HL-60 (cell line): ENCODE measurements at regions not wholly inside any gene's neighbourhood (a gene's known extent, or its start where the extent isn't known, plus 50 kb on each side); places are given as distances from the start of the nearest gene placed in this dataset.

Experiments used
- DNase-seq, 2 experiments: peaks; one replicate each; pipeline ENCODE4 v3.0.0-alpha.2; 2010 to 2020; ENCODE audit warnings: low read depth in 1 of 2, low spot score in 1 of 2
- H3K27ac ChIP-seq: fragments of 250-450 bp; sonication (Bioruptor Pico); replicated peaks from 2 replicates; pipeline ENCODE4 v1.5.1; 2020; ENCODE audit warnings: mild to moderate bottlenecking, moderate library complexity
- H3K27me3 ChIP-seq: fragments of 250-450 bp; sonication (Bioruptor Pico); 2 replicates; pipeline ENCODE4 v1.5.1; 2021; ENCODE audit warnings: mild to moderate bottlenecking, moderate library complexity; ENCODE audit not compliant: insufficient read depth, poor library complexity, severe bottlenecking
- H3K4me3 ChIP-seq: replicated peaks from 2 replicates; pipeline ENCODE4 v1.5.1; 2011; ENCODE audit warnings: mild to moderate bottlenecking, control low read depth, low read length; ENCODE audit not compliant: insufficient read depth
- GABPA ChIP-seq: IDR thresholded peaks from 2 replicates; pipeline ENCODE4 v1.6.1; 2012; ENCODE audit warnings: low read depth
- POLR2AphosphoS5 ChIP-seq: IDR thresholded peaks from 2 replicates; pipeline ENCODE4 v1.6.1; 2012; ENCODE audit warnings: low read depth
- SPI1 ChIP-seq: IDR thresholded peaks from 2 replicates; pipeline ENCODE4 v1.6.1; 2012; ENCODE audit warnings: low read depth, mild to moderate bottlenecking, borderline replicate concordance
- TF ChIP-seq, protein P1 (sequence below): IDR thresholded peaks from 2 replicates; pipeline ENCODE4 v1.6.1; 2012; ENCODE audit warnings: low read depth; ENCODE audit not compliant: insufficient replicate concordance
- TF ChIP-seq, protein P2 (sequence below): IDR thresholded peaks from one replicate; pipeline ENCODE4 v1.5.1; 2011; ENCODE audit warnings: low read length, control low read depth, inconsistent platforms; ENCODE audit not compliant: insufficient read depth

DNA sequence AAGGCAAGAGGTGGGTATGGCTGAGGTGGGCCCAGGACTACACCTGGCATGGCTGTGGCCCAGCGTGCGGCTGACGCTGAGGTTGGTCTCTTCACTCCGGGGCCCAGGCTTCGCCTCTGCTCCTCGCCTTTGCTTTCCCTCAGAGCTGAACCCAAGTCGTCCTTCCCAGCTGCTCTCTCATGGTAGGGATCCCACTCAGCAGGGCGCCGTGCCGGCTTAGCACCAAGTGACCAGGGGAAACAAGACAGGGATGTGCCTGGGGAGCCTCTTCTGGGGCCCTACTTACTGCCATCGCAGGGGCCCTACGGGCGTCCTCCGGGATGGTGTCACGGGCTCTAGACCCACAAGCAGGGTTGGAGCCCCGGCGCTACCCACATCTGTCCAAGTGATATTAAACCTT, 138.1 kb upstream of the ALKAL2 start:
- DNase-seq = no peak
- Histone ChIP-seq H3K4me3 (no peak overlapping the region), H3K27ac (no peak overlapping the region), H3K27me3 (peaks cover 8% of the 10 kb centered on the region)
- no peak for TF ChIP-seq SPI1
- TF ChIP-seq, protein P1, sequence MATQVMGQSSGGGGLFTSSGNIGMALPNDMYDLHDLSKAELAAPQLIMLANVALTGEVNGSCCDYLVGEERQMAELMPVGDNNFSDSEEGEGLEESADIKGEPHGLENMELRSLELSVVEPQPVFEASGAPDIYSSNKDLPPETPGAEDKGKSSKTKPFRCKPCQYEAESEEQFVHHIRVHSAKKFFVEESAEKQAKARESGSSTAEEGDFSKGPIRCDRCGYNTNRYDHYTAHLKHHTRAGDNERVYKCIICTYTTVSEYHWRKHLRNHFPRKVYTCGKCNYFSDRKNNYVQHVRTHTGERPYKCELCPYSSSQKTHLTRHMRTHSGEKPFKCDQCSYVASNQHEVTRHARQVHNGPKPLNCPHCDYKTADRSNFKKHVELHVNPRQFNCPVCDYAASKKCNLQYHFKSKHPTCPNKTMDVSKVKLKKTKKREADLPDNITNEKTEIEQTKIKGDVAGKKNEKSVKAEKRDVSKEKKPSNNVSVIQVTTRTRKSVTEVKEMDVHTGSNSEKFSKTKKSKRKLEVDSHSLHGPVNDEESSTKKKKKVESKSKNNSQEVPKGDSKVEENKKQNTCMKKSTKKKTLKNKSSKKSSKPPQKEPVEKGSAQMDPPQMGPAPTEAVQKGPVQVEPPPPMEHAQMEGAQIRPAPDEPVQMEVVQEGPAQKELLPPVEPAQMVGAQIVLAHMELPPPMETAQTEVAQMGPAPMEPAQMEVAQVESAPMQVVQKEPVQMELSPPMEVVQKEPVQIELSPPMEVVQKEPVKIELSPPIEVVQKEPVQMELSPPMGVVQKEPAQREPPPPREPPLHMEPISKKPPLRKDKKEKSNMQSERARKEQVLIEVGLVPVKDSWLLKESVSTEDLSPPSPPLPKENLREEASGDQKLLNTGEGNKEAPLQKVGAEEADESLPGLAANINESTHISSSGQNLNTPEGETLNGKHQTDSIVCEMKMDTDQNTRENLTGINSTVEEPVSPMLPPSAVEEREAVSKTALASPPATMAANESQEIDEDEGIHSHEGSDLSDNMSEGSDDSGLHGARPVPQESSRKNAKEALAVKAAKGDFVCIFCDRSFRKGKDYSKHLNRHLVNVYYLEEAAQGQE = no peak
- TF ChIP-seq, protein P2, sequence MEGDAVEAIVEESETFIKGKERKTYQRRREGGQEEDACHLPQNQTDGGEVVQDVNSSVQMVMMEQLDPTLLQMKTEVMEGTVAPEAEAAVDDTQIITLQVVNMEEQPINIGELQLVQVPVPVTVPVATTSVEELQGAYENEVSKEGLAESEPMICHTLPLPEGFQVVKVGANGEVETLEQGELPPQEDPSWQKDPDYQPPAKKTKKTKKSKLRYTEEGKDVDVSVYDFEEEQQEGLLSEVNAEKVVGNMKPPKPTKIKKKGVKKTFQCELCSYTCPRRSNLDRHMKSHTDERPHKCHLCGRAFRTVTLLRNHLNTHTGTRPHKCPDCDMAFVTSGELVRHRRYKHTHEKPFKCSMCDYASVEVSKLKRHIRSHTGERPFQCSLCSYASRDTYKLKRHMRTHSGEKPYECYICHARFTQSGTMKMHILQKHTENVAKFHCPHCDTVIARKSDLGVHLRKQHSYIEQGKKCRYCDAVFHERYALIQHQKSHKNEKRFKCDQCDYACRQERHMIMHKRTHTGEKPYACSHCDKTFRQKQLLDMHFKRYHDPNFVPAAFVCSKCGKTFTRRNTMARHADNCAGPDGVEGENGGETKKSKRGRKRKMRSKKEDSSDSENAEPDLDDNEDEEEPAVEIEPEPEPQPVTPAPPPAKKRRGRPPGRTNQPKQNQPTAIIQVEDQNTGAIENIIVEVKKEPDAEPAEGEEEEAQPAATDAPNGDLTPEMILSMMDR = no peak
- TF ChIP-seq POLR2AphosphoS5 = no peak
- no peak for TF ChIP-seq GABPA

DNA sequence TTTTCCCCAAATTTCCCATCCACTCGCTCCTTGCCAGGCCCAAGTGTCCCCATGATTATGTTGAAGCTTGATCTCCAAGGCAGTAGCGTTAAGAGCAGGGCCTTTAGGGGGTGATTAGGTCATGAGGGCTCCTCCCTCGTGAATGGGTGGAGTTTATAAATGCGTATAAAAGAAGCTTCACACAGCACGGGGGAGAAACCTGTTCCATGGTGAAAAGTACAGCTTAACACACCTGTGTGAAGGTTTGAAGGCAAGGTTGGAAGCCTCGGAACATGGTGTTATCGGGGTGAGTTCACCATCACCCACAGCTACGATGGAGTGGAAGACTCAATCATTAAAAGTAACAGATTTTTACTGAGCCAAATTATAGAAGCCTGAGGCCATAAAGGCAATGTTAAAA, 137.4 kb upstream of the ALKAL2 start:
- no peak for DNase-seq
- no peak for TF ChIP-seq POLR2AphosphoS5
- TF ChIP-seq, protein P2 = no peak
- TF ChIP-seq, protein P1 = no peak
- no peak for TF ChIP-seq SPI1
- TF ChIP-seq GABPA = no peak
- Histone ChIP-seq H3K4me3 (no peak overlapping the region), H3K27me3 (peaks cover 6% of the 10 kb centered on the region), H3K27ac (no peak overlapping the region)

DNA sequence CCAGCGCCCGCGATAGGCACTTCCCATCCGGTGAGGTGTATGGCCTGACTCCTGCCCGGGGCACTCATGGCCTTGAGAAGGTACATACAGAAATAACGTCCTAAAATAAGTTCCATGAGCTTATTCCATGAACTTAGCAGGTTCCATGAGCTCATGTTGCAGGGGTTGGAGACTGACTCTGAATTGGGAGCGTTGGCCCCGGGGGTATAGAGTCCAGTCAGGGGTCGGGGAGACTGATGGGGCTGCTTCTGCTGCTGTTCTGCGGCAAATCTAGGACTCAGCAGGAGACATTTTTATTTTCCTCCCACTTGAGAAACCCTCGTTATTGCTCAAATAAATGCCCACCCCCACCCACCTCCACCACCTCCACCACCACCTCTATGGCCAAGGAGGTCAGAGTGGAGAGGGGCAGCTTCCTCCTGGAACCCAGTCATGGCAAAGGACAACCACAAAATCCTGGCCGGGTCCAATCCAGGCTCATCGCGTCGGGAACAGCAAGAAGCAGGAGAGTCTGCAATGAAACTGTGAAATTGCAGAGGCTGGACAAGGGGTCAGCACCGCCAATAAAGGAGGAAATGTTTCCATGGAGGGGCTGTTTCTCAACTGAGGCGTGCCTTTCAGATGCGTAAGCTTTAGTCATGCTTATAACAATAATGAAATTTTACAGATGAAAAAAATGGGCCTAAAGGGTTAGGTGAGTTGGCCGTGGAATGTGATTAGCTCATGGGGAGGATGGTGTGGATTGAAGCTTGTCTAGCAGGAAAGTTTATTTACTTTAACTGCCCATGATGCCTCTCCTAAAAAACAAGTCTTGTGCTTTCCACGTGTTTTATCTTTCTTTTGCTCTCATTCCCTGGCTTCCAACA, 136.6 kb upstream of the ALKAL2 start:
- peaks cover under 1% of the 10 kb centered on the region for H3K27me3 ChIP-seq
- TF ChIP-seq GABPA = no peak
- no peak for TF ChIP-seq POLR2AphosphoS5
- TF ChIP-seq, protein P1 = no peak
- TF ChIP-seq, protein P2 = no peak
- no peak for TF ChIP-seq SPI1
- H3K4me3 ChIP-seq = no peak overlapping the region
- H3K27ac ChIP-seq = no peak overlapping the region
- no peak for DNase-seq
